Epithelial cell of proximal tubule (primary cell): ENCODE measurements at regions not wholly inside any gene's neighbourhood (a gene's known extent, or its start where the extent isn't known, plus 50 kb on each side); places are given as distances from the start of the nearest gene placed in this dataset.
A peak's percentile ranks its signal among the peaks of the same experiment; 100 is the strongest.

Experiments used
- DNase-seq: peaks from one replicate; pipeline ENCODE4 v3.0.0-alpha.2; 2011; ENCODE audit warnings: low read depth
- H3K4me3 ChIP-seq: 2 replicates; pipeline ENCODE4 v1.5.1; 2011; ENCODE audit warnings: low read depth, mild to moderate bottlenecking, low read length
- CTCF ChIP-seq: conservative IDR thresholded peaks from 2 replicates; pipeline ENCODE4 v1.5.1; 2012; ENCODE audit warnings: low read depth, mild to moderate bottlenecking, low read length

- H3K4me3 ChIP-seq, result peak overlapping the region; percentile 69
- TF ChIP-seq CTCF, result no peak
- peak; percentile 18 for DNase-seq
Observed at GRCh38 chr2:118186110-118186857, 98.0 kb downstream of the INSIG2 start.

- no peak for TF ChIP-seq CTCF
- DNase-seq, result no peak
- peak overlapping the region; percentile 69 for H3K4me3 ChIP-seq
Observed at GRCh38 chr2:118185210-118186109, 97.2 kb downstream of the INSIG2 start.

GRCh38 chr2:118183381-118183780, 95.1 kb downstream of the INSIG2 start:
- TF ChIP-seq CTCF, result no peak
- no peak for DNase-seq
- no peak overlapping the region for H3K4me3 ChIP-seq

- H3K4me3 ChIP-seq, result no peak overlapping the region
- DNase-seq, result no peak
- TF ChIP-seq CTCF, result no peak
Observed at GRCh38 chr2:118179445-118179844, 91.2 kb downstream of the INSIG2 start.

GRCh38 chr2:118177884-118178283, 89.6 kb downstream of the INSIG2 start:
- TF ChIP-seq CTCF, result no peak
- no peak for DNase-seq
- H3K4me3 ChIP-seq, result no peak overlapping the region

GRCh38 chr2:118177318-118177717, 89.0 kb downstream of the INSIG2 start:
- no peak for DNase-seq
- TF ChIP-seq CTCF, result no peak
- no peak overlapping the region for H3K4me3 ChIP-seq
